GM23338 (cell line): ENCODE measurements at regions not wholly inside any gene's neighbourhood (a gene's known extent, or its start where the extent isn't known, plus 50 kb on each side); places are given as distances from the start of the nearest gene placed in this dataset.

ENCODE experiments used
- ATAC-seq: fragments of 200-7000 bp; cut with Tn5 transposase; 3 replicates; pipeline ENCODE4 v1.9.1; 2020
- DNase-seq: peaks from one replicate; pipeline ENCODE4 v3.0.0-alpha.2; 2015; ENCODE audit warnings: low spot score
- H2AFZ ChIP-seq: fragments of 200-600 bp; sonication (generic); 2 replicates; pipeline ENCODE4 v1.8.0; 2016; ENCODE audit warnings: antibody characterized with exemption, mild to moderate bottlenecking, moderate library complexity
- H3F3A ChIP-seq: fragments of 200-600 bp; sonication (generic); replicated peaks from 2 replicates; pipeline ENCODE4 v1.8.0; 2017; ENCODE audit warnings: antibody characterized with exemption, mixed run types, low read depth
- H3K27ac ChIP-seq: fragments of 200-600 bp; sonication (generic); 2 replicates; pipeline ENCODE4 v1.6.1; 2016; ENCODE audit warnings: low read depth
- H3K27me3 ChIP-seq: fragments of 200-600 bp; sonication (generic); 2 replicates; pipeline ENCODE4 v1.8.0; 2016; ENCODE audit warnings: mild to moderate bottlenecking, mixed run types, moderate library complexity; ENCODE audit not compliant: insufficient read depth
- H3K36me3 ChIP-seq: fragments of 200-600 bp; sonication (generic); 2 replicates; pipeline ENCODE4 v1.8.0; 2016; ENCODE audit warnings: mild to moderate bottlenecking; ENCODE audit not compliant: insufficient read depth
- H3K4me1 ChIP-seq: fragments of 200-600 bp; sonication (generic); 2 replicates; pipeline ENCODE4 v1.8.0; 2016; ENCODE audit warnings: mild to moderate bottlenecking, moderate library complexity; ENCODE audit not compliant: insufficient read depth
- H3K4me2 ChIP-seq: fragments of 200-600 bp; sonication (generic); 2 replicates; pipeline ENCODE4 v1.7.1; 2017; ENCODE audit warnings: mixed run types
- H3K4me3 ChIP-seq: fragments of 200-600 bp; sonication (generic); 2 replicates; pipeline ENCODE4 v1.6.1; 2016; ENCODE audit warnings: mixed run types
- H3K79me2 ChIP-seq: fragments of 200-600 bp; sonication (generic); replicated peaks from 2 replicates; pipeline ENCODE4 v1.8.0; 2017; ENCODE audit warnings: mild to moderate bottlenecking; ENCODE audit not compliant: insufficient read depth
- H3K9me2 ChIP-seq: fragments of 200-600 bp; sonication (generic); 2 replicates; pipeline ENCODE4 v1.8.0; 2017; ENCODE audit not compliant: insufficient read depth
- H4K20me1 ChIP-seq: fragments of 200-600 bp; sonication (generic); replicated peaks from 2 replicates; pipeline ENCODE4 v1.8.0; 2017; ENCODE audit warnings: mild to moderate bottlenecking; ENCODE audit not compliant: insufficient read depth
- H3K27ac Mint-ChIP-seq: 2 replicates; pipeline ENCODE4 v1.8.0; 2020; ENCODE audit warnings: inconsistent platforms, mild to moderate bottlenecking, moderate library complexity, mixed read lengths
- H3K27me3 Mint-ChIP-seq: 3 replicates; pipeline ENCODE4 v1.8.0; 2022; ENCODE audit warnings: low read depth, mild to moderate bottlenecking, moderate library complexity, mixed read lengths, inconsistent platforms; ENCODE audit not compliant: insufficient read depth, poor library complexity
- H3K36me3 Mint-ChIP-seq: 3 replicates; pipeline ENCODE4 v1.8.0; 2021; ENCODE audit warnings: low read depth, mild to moderate bottlenecking, inconsistent platforms, moderate library complexity, mixed read lengths
- H3K4me1 Mint-ChIP-seq: 3 replicates; pipeline ENCODE4 v1.8.0; 2020; ENCODE audit warnings: mild to moderate bottlenecking, inconsistent platforms, mixed read lengths
- H3K4me3 Mint-ChIP-seq: 3 replicates; pipeline ENCODE4 v1.8.0; 2021; ENCODE audit warnings: moderate library complexity, mild to moderate bottlenecking, inconsistent platforms, mixed read lengths
- H3K9me3 Mint-ChIP-seq: 3 replicates; pipeline ENCODE4 v1.8.0; 2020; ENCODE audit warnings: moderate library complexity, mild to moderate bottlenecking, inconsistent platforms, mixed read lengths
- CTCF ChIP-seq, 2 experiments: fragments of 200-600 bp in 1 of 2; sonication (generic) in 1 of 2; conservative IDR thresholded peaks; 2 replicates each; pipeline versions ENCODE4 v1.5.1 to v1.6.1; 2016 to 2017; ENCODE audit warnings: antibody characterized with exemption in 2 of 2, low read depth in 2 of 2, mild to moderate bottlenecking in 2 of 2, moderate library complexity in 1 of 2
- EZH2 ChIP-seq: fragments of 200-600 bp; sonication (generic); IDR thresholded peaks from one replicate; pipeline ENCODE4 v1.8.0; 2017; ENCODE audit warnings: antibody characterized with exemption, mild to moderate bottlenecking, low read depth; ENCODE audit not compliant: unreplicated experiment
- EZH2phosphoT487 ChIP-seq: fragments of 200-600 bp; sonication (generic); IDR thresholded peaks from one replicate; pipeline ENCODE4 v1.8.1; 2018; ENCODE audit warnings: antibody characterized with exemption; ENCODE audit not compliant: unreplicated experiment
- JUNB ChIP-seq: IDR thresholded peaks from one replicate; pipeline ENCODE4 v1.6.1; 2016; ENCODE audit warnings: antibody characterized with exemption; ENCODE audit not compliant: unreplicated experiment
- REST ChIP-seq: IDR thresholded peaks from one replicate; pipeline ENCODE4 v1.6.1; 2018; ENCODE audit warnings: antibody characterized with exemption; ENCODE audit not compliant: unreplicated experiment
- STAT1 ChIP-seq: IDR thresholded peaks from one replicate; pipeline ENCODE4 v1.6.1; 2016; ENCODE audit warnings: antibody characterized with exemption; ENCODE audit not compliant: unreplicated experiment
- ZNF114 ChIP-seq: fragments of 250-450 bp; sonication (Bioruptor Pico); IDR thresholded peaks from 2 replicates; pipeline ENCODE4 v1.5.0; 2020; ENCODE audit warnings: mild to moderate bottlenecking, moderate library complexity
- ZNF462 ChIP-seq: fragments of 250-450 bp; sonication (Bioruptor Pico); IDR thresholded peaks from 2 replicates; pipeline ENCODE4 v1.5.0; 2020; ENCODE audit warnings: mild to moderate bottlenecking, moderate library complexity

- no peak for TF ChIP-seq ZNF462
Observed at GRCh38 chr5:105817416-105817815, 1853.3 kb downstream of the EFNA5 start (continued).

- no peak for ATAC-seq
- Histone ChIP-seq H3K4me3 (no peak overlapping the region), H3F3A (no peaks in the 10 kb centered on the region), H3K4me1 (no peaks in the 10 kb centered on the region), H3K9me2 (no peaks in the 10 kb centered on the region), H3K4me2 (no peak overlapping the region), H4K20me1 (no peaks in the 10 kb centered on the region), H2AFZ (peak overlapping the region; percentile 8; the same call in 1 of the 2 replicates), H3K27ac (no peak overlapping the region), H3K27me3 (no peaks in the 10 kb centered on the region), H3K79me2 (no peaks in the 10 kb centered on the region), H3K36me3 (no peaks in the 10 kb centered on the region)
- Mint-ChIP-seq H3K4me3 (no peak overlapping the region), H3K9me3 (no peaks in the 10 kb centered on the region), H3K27ac (no peak overlapping the region), H3K36me3 (no peaks in the 10 kb centered on the region), H3K4me1 (no peaks in the 10 kb centered on the region), H3K27me3 (peaks cover 1% of the 10 kb centered on the region)
- no peak for DNase-seq
- TF ChIP-seq EZH2 (no peak), ZNF114 (CRISPR knock-in tag) (no peak), JUNB (no peak)
Observed at GRCh38 chr5:105816961-105817360, 1853.8 kb downstream of the EFNA5 start.

GRCh38 chr5:105812304-105812703 is 1858.4 kb downstream of the EFNA5 start:
- Histone ChIP-seq H3K27ac (no peak overlapping the region), H3K4me2 (no peak overlapping the region), H3K9me2 (no peaks in the 10 kb centered on the region), H3K4me1 (peaks cover 3% of the 10 kb centered on the region; the same call in 1 of the 2 replicates), H3K79me2 (no peaks in the 10 kb centered on the region), H3K4me3 (no peak overlapping the region), H3K27me3 (no peaks in the 10 kb centered on the region), H2AFZ (no peak overlapping the region; the same call in 1 of the 2 replicates), H4K20me1 (no peaks in the 10 kb centered on the region), H3F3A (no peaks in the 10 kb centered on the region), H3K36me3 (no peaks in the 10 kb centered on the region)
- Mint-ChIP-seq H3K4me1 (peaks cover 8% of the 10 kb centered on the region; the same call in 2 of the 3 replicates), H3K4me3 (no peak overlapping the region), H3K36me3 (no peaks in the 10 kb centered on the region; the same call in 2 of the 3 replicates), H3K9me3 (no peaks in the 10 kb centered on the region), H3K27me3 (peaks cover 1% of the 10 kb centered on the region), H3K27ac (no peak overlapping the region)
- ATAC-seq (no peak), DNase-seq (no peak)
- TF ChIP-seq STAT1 (no peak), CTCF (conservative IDR thresholded peaks at IDR 0.05; ENCODE audit: low read depth in 2 of 2) (no peak), EZH2phosphoT487 (no peak), REST (no peak)
